ENCODE measurements at regions not wholly inside any gene's neighbourhood (a gene's known extent, or its start where the extent isn't known, plus 50 kb on each side); places are given as distances from the start of the nearest gene placed in this dataset.

DNA sequence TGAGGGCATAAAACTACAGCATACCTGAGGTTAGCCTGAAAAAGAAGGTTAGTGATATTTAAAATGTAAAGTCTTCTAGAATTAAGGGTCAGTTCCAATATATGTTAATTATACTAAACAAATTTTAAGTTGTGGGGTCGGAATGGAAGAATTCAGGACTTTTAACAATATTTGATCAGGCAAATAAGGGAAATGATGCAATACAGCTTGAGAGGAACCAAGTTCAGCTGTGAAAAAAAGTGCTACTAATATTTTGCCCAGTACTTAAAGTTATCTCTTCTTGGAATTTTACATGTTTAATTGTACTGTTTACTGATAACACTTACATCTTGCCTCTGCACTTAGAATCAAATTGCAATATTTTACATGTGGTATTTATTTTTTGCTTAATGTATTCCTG, 345.5 kb upstream of the CWC22 start:
- no peak for ATAC-seq

DNA sequence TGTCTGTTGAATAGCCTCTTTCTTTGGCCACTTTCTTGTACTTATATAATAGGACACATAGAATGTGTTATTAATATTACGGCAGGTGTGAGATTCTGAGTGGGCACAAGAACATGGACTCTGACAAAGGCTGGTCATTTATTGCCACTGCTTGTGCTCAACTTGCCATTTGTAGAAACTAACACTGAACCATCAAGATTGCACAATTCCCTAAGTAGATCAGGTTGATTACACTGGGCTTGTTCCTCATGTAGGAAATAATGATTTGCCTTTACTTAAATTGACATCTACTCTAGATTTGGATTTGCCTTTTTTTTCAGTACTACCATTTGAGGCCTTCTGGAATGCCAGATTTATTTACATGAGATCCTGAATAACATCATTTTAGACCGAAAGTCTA, 342.7 kb upstream of the CWC22 start:
- no peak for ATAC-seq

DNA sequence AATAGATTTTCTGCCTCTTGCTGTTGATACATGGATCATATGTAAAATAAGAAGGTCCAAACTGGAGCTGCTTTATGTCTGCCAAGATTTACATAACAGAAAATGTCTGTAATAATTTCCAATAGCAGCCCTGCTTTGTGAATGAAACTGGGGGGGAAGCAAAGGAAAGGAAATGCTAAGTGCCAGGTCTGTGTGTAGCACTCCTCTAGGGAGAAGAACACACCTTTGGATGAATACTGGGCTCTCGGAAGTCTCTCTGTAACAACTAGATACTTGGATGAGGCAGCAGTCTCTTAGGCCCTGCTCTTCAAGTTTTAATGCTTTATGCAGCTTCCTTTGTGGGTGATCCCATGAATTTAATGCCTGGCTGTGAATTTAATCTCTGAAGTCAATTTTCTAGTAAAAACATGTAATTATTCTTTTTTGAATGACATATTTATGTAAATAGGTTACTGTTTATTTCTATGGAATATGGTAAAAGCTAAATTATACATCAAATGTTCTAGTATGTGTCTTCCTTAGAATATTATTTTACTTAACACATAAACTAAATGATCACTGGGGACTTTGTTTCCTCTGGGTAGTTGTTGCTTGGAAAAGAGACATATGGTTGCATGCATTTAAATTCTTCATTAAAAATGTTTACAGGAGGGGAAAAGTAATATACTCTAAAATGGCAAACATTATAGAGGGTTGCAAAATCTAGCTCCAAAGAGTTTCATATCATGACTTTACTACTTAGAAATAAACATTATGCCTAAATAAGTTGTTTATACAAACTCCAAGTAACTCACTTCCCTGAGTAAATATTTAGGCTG, 336.6 kb upstream of the CWC22 start:
- no peak for ATAC-seq

DNA sequence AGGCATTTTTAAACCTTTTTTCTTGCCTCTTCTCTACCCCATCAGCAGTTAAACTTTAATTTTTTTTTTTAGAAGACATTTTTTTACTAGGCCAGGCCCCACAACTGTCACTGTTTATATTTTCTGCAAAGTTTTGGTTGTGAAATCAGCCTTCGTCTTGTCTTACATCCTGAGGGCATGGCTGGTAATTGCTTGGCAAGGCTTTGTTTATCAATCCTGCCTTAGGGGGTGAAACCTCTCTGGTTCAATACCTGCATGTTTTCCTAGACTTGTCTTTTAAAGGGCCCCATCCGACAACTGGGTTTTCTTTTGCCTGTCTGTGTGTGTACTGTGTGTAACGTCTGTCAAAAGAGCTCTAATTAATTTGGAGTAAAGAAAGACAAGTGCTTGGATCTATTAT, 330.0 kb upstream of the CWC22 start:
- ATAC-seq, result no peak

DNA sequence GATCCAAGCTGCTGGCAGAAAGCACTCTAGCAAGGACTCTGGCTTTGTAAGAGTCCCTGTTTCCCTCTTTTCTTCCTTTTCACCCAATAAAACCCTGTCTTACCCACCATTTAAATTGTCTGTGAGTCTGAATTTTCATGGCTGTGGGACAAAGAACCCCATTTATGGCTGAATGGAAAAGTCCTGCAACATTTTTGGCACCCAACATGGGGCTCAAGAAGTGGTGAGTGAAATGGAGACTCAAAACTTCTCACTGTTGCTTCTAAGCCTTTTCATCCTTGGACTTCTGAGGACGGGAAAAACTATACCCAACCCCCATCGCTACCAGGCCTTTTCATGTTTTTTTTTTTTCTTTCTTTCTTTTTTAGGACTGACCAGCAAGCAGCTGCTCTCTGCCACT, 329.5 kb upstream of the CWC22 start:
- no peak for ATAC-seq

DNA sequence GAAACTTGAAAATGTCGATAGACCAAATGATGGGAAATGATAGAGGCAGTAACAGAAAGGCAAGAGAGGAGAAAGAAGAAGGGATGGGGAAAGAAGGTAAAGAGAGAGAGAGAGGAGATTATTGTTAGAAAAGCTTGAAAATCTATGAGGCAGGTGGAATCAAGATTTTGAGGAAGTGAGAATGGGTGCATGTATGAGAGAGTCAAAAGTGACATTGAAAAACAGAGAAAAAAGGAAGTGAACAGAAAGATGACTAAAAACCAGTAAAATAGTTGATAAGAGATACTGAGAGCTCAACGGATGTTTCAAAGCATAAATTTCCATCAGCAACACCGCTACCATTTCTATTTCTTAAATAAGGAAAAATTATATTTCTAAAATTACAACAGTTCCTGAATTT, 327.4 kb upstream of the CWC22 start:
- no peak for ATAC-seq

- no peak for ATAC-seq
Observed at GRCh38 chr2:180328795-180329422, 321.8 kb upstream of the CWC22 start.

- no peak for ATAC-seq
Observed at GRCh38 chr2:180327185-180327584, 320.1 kb upstream of the CWC22 start.

- no peak for ATAC-seq
Observed at GRCh38 chr2:180325416-180326120, 318.5 kb upstream of the CWC22 start.

DNA sequence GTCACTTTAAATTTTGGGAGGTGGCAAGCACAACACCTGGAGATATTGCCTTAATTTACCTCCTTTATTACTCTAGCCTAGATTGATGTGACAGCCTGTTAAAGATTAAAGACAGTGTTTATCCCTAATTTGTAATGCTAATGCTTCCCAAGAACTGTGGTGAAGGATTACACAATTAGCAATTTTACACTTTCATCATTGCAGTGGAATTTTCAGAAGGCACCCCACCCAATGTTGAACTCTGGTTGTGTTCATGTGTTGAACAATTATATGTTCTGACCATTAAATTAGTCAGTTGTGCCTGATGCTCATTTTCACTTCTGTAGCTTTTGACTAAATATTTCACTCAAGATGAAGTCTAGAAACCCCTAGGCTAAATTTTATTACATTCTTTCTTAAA, 317.1 kb upstream of the CWC22 start:
- no peak for ATAC-seq

DNA sequence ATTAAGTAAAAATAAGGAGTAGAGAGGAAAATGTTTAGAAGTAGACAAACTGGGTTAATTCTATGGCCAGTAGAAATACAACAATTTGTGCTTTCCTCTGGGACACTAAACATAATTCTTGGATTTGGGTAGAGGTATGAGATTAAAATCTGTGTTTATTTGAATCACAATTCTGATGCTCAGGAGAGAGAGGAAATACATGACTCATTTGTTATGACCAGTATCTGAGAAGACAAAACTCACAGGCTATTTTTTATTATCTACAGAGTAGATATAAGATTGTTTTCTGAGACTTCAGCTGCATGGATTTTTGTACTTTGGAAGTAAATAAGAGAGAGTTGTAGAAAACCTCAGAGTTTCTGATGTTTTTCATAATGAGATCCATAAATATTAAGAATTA, 315.7 kb upstream of the CWC22 start:
- no peak for ATAC-seq

GRCh38 chr2:180319586-180320405, 312.7 kb upstream of the CWC22 start:
- no peak for ATAC-seq

DNA sequence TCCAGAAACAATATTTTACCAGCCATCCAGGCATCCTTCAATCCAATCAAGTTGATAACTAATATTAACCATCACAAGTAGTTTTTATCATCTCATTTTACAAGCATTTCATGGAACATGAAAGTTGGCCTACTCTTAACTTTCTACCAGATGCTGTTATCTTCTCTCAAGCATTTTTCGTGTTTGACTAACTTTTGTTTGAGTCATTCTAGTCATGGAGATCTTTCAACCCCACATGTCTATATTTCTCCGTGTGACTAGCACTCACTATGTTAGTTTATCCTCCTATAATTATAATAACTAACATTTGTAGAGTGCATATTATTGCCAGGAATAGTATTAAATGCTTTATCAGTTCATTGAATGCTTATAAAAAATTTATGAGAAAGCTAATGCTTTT, 307.0 kb upstream of the CWC22 start:
- no peak for ATAC-seq

DNA sequence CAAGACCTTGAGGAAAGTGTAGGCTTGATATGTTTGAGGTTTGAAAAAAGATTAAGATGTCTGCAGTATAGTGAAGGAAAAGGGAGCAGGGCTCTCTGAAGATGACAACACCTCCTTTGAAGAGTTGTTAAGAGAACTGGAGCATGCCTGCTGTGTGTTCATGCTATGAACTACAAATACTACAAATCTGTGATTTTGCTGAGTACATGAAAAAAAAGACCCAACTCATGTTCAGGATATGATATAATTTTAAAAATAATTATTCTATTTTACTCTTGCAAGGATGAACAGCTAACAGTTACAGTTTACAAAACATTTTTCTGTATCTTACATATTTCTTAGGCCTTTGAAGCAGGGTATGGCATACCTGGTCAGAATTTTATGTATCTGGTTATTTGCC, 305.4 kb upstream of the CWC22 start:
- no peak for ATAC-seq

DNA sequence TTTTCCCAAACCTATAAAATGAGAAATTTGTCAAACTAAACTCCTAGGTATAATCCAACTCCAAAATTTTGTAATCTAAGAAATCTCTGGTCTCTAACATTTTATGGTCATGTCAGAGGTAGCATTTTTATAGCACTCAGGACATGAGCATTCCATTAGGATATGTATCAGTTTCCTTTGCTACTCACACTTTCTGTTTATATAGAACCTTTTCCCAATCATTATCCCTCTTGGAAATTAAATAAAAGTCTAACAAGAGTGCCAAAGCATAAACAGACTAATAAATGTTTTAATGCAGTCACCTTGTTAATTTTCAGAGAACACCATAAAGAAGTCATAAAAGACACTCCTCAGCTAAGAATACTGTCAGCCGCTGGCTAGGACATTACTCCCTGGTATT, 300.0 kb upstream of the CWC22 start:
- no peak for ATAC-seq

DNA sequence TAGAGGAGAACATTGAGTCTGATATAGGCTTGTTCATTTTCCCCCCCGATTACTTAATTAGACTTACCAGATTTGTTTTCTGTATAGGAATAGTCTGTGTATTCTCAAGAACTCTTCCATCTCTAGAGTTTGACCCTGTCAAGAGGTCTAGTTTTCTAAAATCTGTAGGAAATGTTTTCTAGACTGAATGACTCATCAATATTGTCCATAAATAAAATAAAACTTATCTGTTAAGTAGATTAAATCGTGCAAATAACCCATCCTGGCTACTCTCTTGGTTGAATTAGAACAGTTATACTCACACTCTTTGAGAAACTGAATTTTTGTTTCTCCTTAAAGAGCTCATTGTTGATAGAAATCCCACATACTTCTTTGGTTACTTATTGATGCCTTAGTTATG, 299.2 kb upstream of the CWC22 start:
- no peak for ATAC-seq

GRCh38 chr2:180291552-180292421, 284.7 kb upstream of the CWC22 start:
- ATAC-seq, result no peak

DNA sequence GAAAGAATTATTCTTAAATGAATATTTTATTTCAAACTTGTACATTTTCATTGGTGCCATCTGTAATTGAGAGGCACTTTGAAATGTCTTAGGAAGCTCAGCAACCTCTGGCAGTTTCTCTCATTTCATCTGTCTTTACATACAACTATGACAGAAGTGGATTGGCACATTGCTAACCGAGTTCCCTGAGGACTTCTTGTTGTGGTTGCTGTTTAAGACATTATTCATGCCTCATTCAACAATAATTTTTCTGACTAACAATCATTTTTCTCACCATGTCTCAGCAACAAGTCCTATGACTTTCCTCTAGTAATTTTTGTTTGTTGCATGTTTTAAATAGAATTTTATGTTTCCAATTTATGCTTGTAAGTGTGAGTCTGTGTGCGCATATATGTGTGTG, 284.0 kb upstream of the CWC22 start:
- no peak for ATAC-seq

GRCh38 chr2:180289627-180290026, 282.5 kb upstream of the CWC22 start:
- no peak for ATAC-seq

GRCh38 chr2:180279581-180279980, 272.5 kb upstream of the CWC22 start:
- ATAC-seq, result no peak

DNA sequence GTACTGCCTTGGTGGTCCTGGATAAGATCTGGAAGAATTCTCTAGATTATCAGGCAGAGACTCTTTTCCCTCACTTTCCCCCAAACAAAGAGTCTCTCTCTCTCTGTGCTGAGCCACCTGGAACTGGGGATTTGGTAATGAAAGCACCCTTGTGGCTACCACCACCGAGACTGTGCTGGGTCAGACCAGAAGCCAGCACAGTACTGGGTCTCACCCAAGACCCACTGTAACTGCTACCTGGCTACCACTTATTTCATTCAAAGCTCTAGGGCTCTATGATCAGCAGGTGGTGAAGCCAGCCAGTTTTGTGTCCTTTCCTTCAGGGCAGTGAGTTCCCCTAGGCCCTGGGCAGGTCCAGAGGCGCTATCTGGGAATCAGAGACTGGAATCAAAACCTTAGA, 269.6 kb upstream of the CWC22 start:
- no peak for ATAC-seq

- ATAC-seq, result no peak
Observed at GRCh38 chr2:180268006-180268405, 260.9 kb upstream of the CWC22 start.

Measured in esophagus mucosa (tissue), 1 donor.